Astrocyte (in vitro differentiated cells and primary cell): ENCODE measurements at regions not wholly inside any gene's neighbourhood (a gene's known extent, or its start where the extent isn't known, plus 50 kb on each side); places are given as distances from the start of the nearest gene placed in this dataset.

ENCODE experiments used
- CTCF ChIP-seq: IDR thresholded peaks from 2 replicates; pipeline ENCODE4 v1.5.1; 2011; ENCODE audit warnings: low read depth, mild to moderate bottlenecking, inconsistent platforms, low read length, moderate library complexity; ENCODE audit not compliant: insufficient read depth
- EZH2 ChIP-seq: IDR thresholded peaks from 2 replicates; pipeline ENCODE4 v1.6.1; 2012; ENCODE audit warnings: mild to moderate bottlenecking, low read length, inconsistent platforms; ENCODE audit not compliant: insufficient read depth

DNA sequence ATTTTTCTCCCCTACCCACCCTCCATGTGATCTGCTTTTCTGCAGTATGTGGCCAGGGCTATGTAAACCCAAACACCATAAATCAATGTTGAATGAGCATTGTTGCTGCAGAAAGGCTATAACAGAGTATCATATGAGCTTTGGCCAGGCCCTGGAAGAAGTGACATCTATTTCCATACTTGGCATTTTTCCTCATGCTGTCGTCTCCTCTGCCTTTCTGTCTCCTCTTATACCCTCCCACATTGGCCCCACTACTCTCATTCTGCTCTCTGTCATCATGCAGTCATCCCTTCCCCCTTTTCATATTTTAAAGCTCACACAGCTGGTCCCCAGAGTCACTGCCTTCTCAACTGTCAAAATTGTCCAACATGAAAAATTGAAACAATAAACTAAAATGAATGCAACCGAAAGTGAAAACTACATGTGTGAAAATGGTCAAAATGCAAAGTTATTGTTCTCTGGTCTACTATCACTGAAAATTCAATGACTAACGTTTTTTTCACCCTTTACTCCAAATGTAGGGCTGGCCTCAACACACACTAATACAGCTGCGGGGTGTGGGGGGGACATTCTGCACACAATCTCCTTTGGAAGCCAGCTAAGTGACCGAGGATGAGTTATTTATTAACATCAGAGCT lies 290.7 kb upstream of the TMPO start:
- TF ChIP-seq CTCF, result no peak
- TF ChIP-seq EZH2, result no peak
